ENCODE measurements at regions not wholly inside any gene's neighbourhood (a gene's known extent, or its start where the extent isn't known, plus 50 kb on each side); places are given as distances from the start of the nearest gene placed in this dataset.
"Not testable (repeated sequence)": the region's sequence is repeated elsewhere in the genome, so short reads cannot be mapped to it uniquely, and the experiment has no call there.

DNA sequence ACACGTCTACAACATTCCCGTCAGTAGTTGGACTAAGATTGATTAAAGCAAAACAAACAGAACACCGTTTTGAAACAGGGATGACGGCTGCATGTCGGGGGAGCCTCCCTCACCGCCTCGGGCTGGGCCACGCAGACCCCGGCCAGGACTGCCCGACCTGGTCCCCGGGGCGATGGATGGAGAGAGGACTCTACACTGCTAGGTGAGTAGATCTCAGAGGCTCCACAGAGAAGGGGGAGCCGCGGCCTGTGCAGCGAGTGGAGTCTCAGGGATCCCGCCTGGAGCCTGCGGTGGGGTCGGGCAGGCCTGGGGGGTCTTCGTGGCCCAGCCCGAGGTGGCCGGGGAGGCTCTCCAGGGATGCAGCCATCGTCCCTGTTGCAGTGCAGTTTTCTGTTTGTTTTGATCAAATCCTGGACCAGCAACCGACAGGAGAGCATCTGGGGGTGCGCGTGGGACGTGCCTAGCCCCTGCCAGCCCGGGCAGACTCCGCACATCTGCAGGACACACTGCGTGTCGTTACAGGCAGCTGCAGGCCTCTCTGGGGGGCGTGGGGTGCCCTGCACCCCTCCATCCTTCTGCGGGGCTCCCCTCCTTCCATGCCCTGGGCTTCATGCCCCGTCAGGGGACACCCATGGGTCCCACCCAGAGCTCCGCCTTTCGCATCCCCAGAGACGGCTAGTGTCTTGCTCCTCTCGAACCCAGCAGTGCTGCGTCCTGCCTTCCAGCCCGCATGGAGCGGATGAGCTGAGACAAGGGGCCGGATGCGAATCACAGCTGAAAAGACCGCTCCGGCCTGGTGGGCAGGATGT lies 143.6 kb downstream of the RTP5 start:
- Mint-ChIP-seq H3K4me1 (peaks cover 21% of the 10 kb centered on the region), H3K27me3 (peaks cover 8% of the 10 kb centered on the region), H3K9me3 (no peaks in the 10 kb centered on the region), H3K36me3 (ENCODE audit: low read depth) (no peaks in the 10 kb centered on the region), H3K27ac (no peak overlapping the region), H3K4me3 (no peak overlapping the region)
- DNase-seq, result no peak
- POLR2A ChIA-PET, result no interaction called here
- CTCF ChIA-PET, result interaction anchor here (1.2 kb wide), 1 partner anchor 15 kb away, joined by 3 read pairs; no protein-coding TSS in a partner anchor

DNA sequence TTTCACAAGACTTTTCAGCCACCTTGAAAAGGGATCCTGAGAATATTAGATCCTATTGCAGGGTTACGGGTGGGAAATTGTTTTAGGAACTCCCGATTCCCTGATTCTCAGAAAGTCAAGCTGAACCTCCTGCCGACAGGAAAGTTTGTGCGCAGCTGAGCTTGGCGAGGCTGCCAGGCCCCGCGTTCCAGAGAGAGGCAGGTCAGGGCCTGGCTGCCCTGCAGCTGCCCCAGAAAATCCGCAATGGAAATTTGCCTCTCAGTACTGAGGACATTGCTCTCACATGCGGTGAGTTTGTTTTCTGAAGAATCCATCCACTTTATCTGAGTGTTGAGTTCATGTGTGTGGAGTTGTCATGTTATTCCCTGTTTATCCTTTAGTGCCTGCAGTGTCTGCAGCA lies 144.2 kb downstream of the RTP5 start:
- H3K36me3 Mint-ChIP-seq (ENCODE audit: low read depth), result no peaks in the 10 kb centered on the region
- CTCF ChIA-PET, result no interaction called here
- no peak overlapping the region for H3K4me3 Mint-ChIP-seq

DNA sequence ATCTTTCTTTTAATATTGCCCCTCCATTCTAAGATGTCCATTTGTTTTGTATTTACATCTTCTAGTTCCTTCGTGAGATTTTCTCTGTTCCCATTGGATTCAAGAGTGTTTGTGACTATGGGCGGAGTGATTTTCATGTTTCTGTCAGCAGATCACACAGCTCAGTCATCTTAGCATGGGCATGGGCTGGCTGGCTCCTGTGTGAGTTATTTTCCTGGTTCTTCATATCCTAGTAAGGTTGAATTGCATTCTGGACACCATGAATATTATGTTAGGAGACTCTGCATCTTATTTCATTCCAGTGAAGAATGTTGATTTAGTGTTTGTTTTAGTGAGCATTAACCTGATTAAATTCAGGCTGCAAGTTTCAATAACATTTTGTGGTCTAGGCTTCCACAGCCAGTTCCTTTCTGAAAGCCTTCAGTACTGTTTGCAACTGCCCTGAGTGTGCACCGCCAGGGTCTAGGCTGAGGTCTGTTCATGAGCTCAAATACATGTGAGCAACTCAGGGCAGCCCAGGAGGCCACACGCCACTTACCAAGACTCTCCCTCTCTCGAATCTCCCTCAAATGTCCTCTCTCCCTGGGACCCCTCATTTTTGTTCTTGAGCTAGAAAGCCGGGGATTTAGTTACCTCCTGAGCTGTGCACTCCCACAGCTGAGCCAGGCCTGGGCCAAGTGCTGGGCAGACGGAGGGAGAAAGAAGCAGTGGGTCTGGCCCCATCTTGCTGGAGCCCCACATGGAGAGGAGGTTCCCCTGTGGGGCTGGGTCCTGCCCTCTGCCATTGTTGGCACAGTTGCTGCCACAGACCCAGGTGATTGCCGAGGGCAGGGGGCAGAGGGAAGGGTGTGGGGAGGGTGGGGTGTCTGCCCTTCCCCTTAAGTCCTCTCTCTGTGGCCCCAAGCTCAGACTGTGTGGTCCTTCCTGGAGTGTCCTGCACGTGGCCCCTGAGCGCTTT lies 145.9 kb downstream of the RTP5 start:
- Mint-ChIP-seq H3K27ac (no peak overlapping the region), H3K27me3 (peaks cover 12% of the 10 kb centered on the region), H3K9me3 (no peaks in the 10 kb centered on the region), H3K4me3 (no peak overlapping the region), H3K36me3 (ENCODE audit: low read depth) (no peaks in the 10 kb centered on the region), H3K4me1 (peaks cover 21% of the 10 kb centered on the region)
- ChIA-PET CTCF (no interaction called here), POLR2A (no interaction called here)
- no peak for DNase-seq

More for the DNA sequence above, 144.2 kb downstream of the RTP5 start:
- POLR2A ChIA-PET, result no interaction called here
- Mint-ChIP-seq H3K4me1 (peaks cover 21% of the 10 kb centered on the region), H3K9me3 (no peaks in the 10 kb centered on the region), H3K27me3 (peaks cover 8% of the 10 kb centered on the region), H3K27ac (no peak overlapping the region)
- no peak for DNase-seq

DNA sequence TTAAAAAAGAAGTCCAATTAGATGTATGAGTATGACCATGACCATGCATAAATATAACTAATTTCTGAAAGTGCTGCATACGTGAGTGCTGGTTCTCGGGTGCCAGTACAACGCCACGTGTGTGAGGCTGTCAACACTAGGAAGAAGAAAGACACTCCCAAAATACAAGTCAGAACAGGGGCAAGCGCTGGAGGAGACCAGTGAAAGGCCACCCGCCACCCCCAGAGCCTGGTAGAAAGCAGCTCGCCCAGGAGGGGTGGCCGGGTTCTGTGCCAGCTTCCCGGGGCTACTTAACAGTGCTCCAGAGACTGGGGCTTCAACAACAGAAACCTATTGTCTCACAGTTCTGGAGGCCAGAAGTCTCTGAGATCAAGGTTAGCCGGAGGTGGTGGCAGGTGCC lies 147.6 kb downstream of the RTP5 start:
- Mint-ChIP-seq H3K4me1 (peaks cover 9% of the 10 kb centered on the region), H3K27ac (no peak overlapping the region), H3K36me3 (ENCODE audit: low read depth) (no peaks in the 10 kb centered on the region), H3K9me3 (no peaks in the 10 kb centered on the region), H3K27me3 (peaks cover 18% of the 10 kb centered on the region), H3K4me3 (no peak overlapping the region)
- ChIA-PET POLR2A (no interaction called here), CTCF (interaction anchor here (1.2 kb wide), 1 partner anchor 15 kb away, joined by 3 read pairs; no protein-coding TSS in a partner anchor)
- DNase-seq, result no peak

- peaks cover 18% of the 10 kb centered on the region for H3K27me3 Mint-ChIP-seq
- H3K36me3 Mint-ChIP-seq (ENCODE audit: low read depth); DNase-seq; POLR2A ChIA-PET; H3K4me3 Mint-ChIP-seq; H3K4me1 Mint-ChIP-seq; H3K9me3 Mint-ChIP-seq; H3K27ac Mint-ChIP-seq: not testable (repeated sequence)
- CTCF ChIA-PET, result interaction anchor here (0.6 kb wide), 1 partner anchor 572 kb away, joined by 3 read pairs; no protein-coding TSS in a partner anchor
Observed at GRCh38 chr2:242018416-242018815, 148.9 kb downstream of the RTP5 start.

- no peak overlapping the region for H3K4me3 Mint-ChIP-seq
- no peaks in the 10 kb centered on the region for H3K9me3 Mint-ChIP-seq
- no peaks in the 10 kb centered on the region for H3K36me3 Mint-ChIP-seq (ENCODE audit: low read depth)
- POLR2A ChIA-PET, result no interaction called here
- peaks cover 9% of the 10 kb centered on the region for H3K4me1 Mint-ChIP-seq
- no peak overlapping the region for H3K27ac Mint-ChIP-seq
- H3K27me3 Mint-ChIP-seq, result peaks cover 18% of the 10 kb centered on the region
- CTCF ChIA-PET, result interaction anchor here (0.6 kb wide), 1 partner anchor 573 kb away, joined by 3 read pairs; no protein-coding TSS in a partner anchor
- no peak for DNase-seq
Observed at GRCh38 chr2:242019344-242019743, 149.8 kb downstream of the RTP5 start.

DNA sequence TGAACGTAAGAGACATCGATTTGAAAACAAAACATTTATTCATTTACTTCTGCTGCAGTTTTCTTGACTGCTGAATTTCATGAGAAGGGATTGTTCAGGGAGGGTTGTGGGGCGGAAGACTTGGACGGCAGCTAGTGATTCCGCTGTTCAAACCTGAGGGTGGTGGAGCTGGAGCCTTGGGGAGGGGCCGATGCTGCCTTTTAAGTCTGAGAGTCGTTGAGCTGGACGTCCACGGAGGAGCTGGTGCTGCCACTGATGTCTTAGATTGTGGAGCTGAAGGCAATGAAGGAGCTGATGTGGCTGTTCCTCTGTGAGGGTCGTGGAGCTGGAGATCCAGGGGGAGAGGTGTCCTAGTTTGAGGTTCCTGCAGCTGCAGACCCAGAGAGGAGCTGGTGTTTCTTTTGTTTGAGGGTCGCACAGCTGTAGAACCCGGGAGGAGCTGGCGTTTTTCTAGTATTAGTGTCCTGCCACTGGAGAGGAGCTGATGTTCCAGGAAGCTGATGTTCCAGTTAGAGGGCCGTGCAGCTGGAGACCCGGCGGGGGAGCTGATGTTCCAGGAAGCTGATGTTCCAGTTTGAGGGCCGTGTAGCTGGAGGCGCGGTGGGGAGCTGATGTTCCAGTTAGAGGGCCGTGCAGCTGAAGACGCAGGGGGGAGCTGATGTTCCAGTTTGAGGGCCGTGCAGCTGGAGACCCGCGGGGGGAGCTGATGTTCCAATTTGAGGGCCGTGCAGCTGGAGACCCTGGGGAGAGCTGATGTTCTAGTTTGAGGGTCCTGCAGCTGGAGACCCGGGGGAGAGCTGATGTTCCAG lies 150.9 kb downstream of the RTP5 start:
- no peak overlapping the region for H3K4me3 Mint-ChIP-seq
- H3K27ac Mint-ChIP-seq, result no peak overlapping the region
- H3K36me3 Mint-ChIP-seq (ENCODE audit: low read depth), result no peaks in the 10 kb centered on the region
- peaks cover 10% of the 10 kb centered on the region for H3K27me3 Mint-ChIP-seq
- H3K9me3 Mint-ChIP-seq, result no peaks in the 10 kb centered on the region
- H3K4me1 Mint-ChIP-seq, result peaks cover 4% of the 10 kb centered on the region
- DNase-seq, result no peak
- ChIA-PET POLR2A (no interaction called here), CTCF (interaction anchor here (0.8 kb wide), 1 partner anchor 20 kb away, joined by 3 read pairs; no protein-coding TSS in a partner anchor)

DNA sequence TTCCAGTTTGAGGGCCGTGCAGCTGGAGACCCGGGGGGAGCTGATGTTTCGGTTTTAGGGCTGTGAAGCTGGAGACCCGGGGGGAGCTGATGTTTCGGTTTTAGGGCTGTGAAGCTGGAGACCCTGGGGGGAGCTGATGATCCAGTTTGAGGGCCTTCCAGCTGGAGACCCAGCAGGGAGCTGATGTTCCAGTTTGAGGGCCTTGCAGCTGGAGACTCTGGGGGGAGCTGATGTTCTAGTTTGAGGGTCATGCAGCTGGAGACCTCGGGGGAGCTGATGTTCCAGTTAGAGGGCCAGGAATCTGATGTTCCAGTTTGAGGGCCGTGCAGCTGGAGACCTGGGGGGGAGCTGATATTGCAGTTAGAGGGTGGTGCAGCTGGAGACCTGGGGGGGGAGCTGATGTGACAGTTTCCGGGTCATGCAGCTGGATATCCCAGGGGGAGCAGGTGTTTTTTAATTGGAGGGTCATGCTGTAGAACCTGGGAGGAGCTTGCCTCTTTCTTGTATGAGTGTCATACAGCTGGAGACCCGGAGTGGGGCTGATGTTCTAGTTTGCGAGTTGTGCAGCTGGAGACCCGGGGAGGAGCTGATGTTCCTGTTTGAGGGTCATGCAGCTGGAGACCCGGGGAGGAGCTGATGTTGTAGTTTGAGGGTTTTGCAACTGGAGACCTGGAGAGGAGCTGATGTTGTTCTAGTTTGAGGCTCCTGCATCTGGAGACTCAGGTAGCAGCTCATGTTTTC lies 153.2 kb downstream of the RTP5 start:
- H3K9me3 Mint-ChIP-seq, result no peaks in the 10 kb centered on the region
- POLR2A ChIA-PET, result no interaction called here
- CTCF ChIA-PET, result interaction anchor here (1.3 kb wide), 1 partner anchor 20 kb away, joined by 4 read pairs; no protein-coding TSS in a partner anchor
- H3K4me1 Mint-ChIP-seq, result no peaks in the 10 kb centered on the region
- no peak for DNase-seq
- peaks cover 10% of the 10 kb centered on the region for H3K27me3 Mint-ChIP-seq
- H3K36me3 Mint-ChIP-seq (ENCODE audit: low read depth), result no peaks in the 10 kb centered on the region
- H3K27ac Mint-ChIP-seq, result no peak overlapping the region
- H3K4me3 Mint-ChIP-seq, result no peak overlapping the region

GRCh38 chr2:242024751-242025355 lies 155.3 kb downstream of the RTP5 start:
- ChIA-PET POLR2A (no interaction called here), CTCF (interaction anchor here (0.6 kb wide), 1 partner anchor 16 kb away, joined by 3 read pairs; no protein-coding TSS in a partner anchor)
- no peak for DNase-seq
- peaks cover 12% of the 10 kb centered on the region for H3K27me3 Mint-ChIP-seq
- peaks cover 11% of the 10 kb centered on the region for H3K36me3 Mint-ChIP-seq (ENCODE audit: low read depth)
- no peak overlapping the region for H3K4me3 Mint-ChIP-seq
- peaks cover 10% of the 10 kb centered on the region for H3K4me1 Mint-ChIP-seq
- H3K9me3 Mint-ChIP-seq, result no peaks in the 10 kb centered on the region
- no peak overlapping the region for H3K27ac Mint-ChIP-seq

- H3K4me3 Mint-ChIP-seq, result no peak overlapping the region
- no peaks in the 10 kb centered on the region for H3K9me3 Mint-ChIP-seq
- H3K36me3 Mint-ChIP-seq (ENCODE audit: low read depth), result peaks cover 15% of the 10 kb centered on the region
- CTCF ChIA-PET, result no interaction called here
- peaks cover 38% of the 10 kb centered on the region for H3K4me1 Mint-ChIP-seq
- H3K27me3 Mint-ChIP-seq, result peaks cover 10% of the 10 kb centered on the region
- H3K27ac Mint-ChIP-seq, result no peak overlapping the region
- POLR2A ChIA-PET, result no interaction called here
- DNase-seq, result no peak
Observed at GRCh38 chr2:242027676-242028450, 158.3 kb downstream of the RTP5 start.
